Neural progenitor cell (in vitro differentiated cells): ENCODE measurements at regions not wholly inside any gene's neighbourhood (a gene's known extent, or its start where the extent isn't known, plus 50 kb on each side); places are given as distances from the start of the nearest gene placed in this dataset.
"Not testable (repeated sequence)": the region's sequence is repeated elsewhere in the genome, so short reads cannot be mapped to it uniquely, and the experiment has no call there.

Experiments
- DNase-seq: peaks from one replicate; pipeline ENCODE4 v3.0.0-alpha.2; 2016; ENCODE audit warnings: low spot score
- H2AFZ ChIP-seq: fragments of 200-600 bp; sonication (generic); replicated peaks from 2 replicates; pipeline ENCODE4 v1.6.1; 2016; ENCODE audit warnings: antibody characterized with exemption
- H3F3A ChIP-seq: fragments of 200-600 bp; sonication (generic); 2 replicates; pipeline ENCODE4 v1.6.1; 2016; ENCODE audit warnings: antibody characterized with exemption, low read depth
- H3K27ac ChIP-seq: fragments of 200-600 bp; sonication (generic); 2 replicates; pipeline ENCODE4 v1.5.1; 2016; ENCODE audit warnings: mild to moderate bottlenecking
- H3K27me3 ChIP-seq: fragments of 200-600 bp; sonication (generic); 2 replicates; pipeline ENCODE4 v1.6.1; 2016; ENCODE audit warnings: mild to moderate bottlenecking, moderate library complexity
- H3K36me3 ChIP-seq: fragments of 200-600 bp; sonication (generic); 2 replicates; pipeline ENCODE4 v1.5.1; 2016
- H3K4me1 ChIP-seq: fragments of 200-600 bp; sonication (generic); 2 replicates; pipeline ENCODE4 v1.6.1; 2016; ENCODE audit warnings: mixed run types
- H3K4me2 ChIP-seq: fragments of 200-600 bp; sonication (generic); 2 replicates; pipeline ENCODE4 v1.6.1; 2016
- H3K4me3 ChIP-seq: fragments of 200-600 bp; sonication (generic); 2 replicates; pipeline ENCODE4 v1.5.1; 2016
- H3K79me2 ChIP-seq: fragments of 200-600 bp; sonication (generic); 2 replicates; pipeline ENCODE4 v1.6.1; 2016; ENCODE audit warnings: low read depth
- H3K9ac ChIP-seq: fragments of 200-600 bp; sonication (generic); 2 replicates; pipeline ENCODE4 v1.6.1; 2016
- H3K9me3 ChIP-seq: fragments of 200-600 bp; sonication (generic); 2 replicates; pipeline ENCODE4 v1.5.1; 2016; ENCODE audit warnings: low read depth
- H4K20me1 ChIP-seq: fragments of 200-600 bp; sonication (generic); 2 replicates; pipeline ENCODE4 v1.6.1; 2016; ENCODE audit warnings: low read depth
- H3K27ac Mint-ChIP-seq: 3 replicates; pipeline ENCODE4 v1.8.0; 2021; ENCODE audit warnings: mixed read lengths
- H3K27me3 Mint-ChIP-seq: 2 replicates; pipeline ENCODE4 v1.8.0; 2022; ENCODE audit warnings: low read depth, mild to moderate bottlenecking, inconsistent platforms, moderate library complexity, mixed read lengths; ENCODE audit not compliant: insufficient read depth
- H3K36me3 Mint-ChIP-seq: 3 replicates; pipeline ENCODE4 v1.8.0; 2021; ENCODE audit warnings: mixed read lengths
- H3K4me1 Mint-ChIP-seq: 3 replicates; pipeline ENCODE4 v1.8.0; 2021; ENCODE audit warnings: mixed read lengths
- H3K4me3 Mint-ChIP-seq: 3 replicates; pipeline ENCODE4 v1.8.0; 2021; ENCODE audit warnings: mild to moderate bottlenecking, moderate library complexity, mixed read lengths
- H3K9me3 Mint-ChIP-seq: 3 replicates; pipeline ENCODE4 v1.8.0; 2020; ENCODE audit warnings: mixed read lengths
- CTCF ChIP-seq: fragments of 200-600 bp; sonication (generic); IDR thresholded peaks from 2 replicates; pipeline ENCODE4 v1.5.1; 2017; ENCODE audit warnings: antibody characterized with exemption, mild to moderate bottlenecking
- EZH2 ChIP-seq: fragments of 200-600 bp; sonication (generic); IDR thresholded peaks from 2 replicates; pipeline ENCODE4 v1.6.1; 2017; ENCODE audit warnings: antibody characterized with exemption, mild to moderate bottlenecking, moderate library complexity
- EZH2phosphoT487 ChIP-seq: fragments of 200-600 bp; sonication (generic); IDR thresholded peaks from 2 replicates; pipeline ENCODE4 v1.6.1; 2017; ENCODE audit warnings: antibody characterized with exemption

GRCh38 chr12:107377596-107378385, 284.4 kb upstream of the CRY1 start:
- Mint-ChIP-seq H3K36me3 (no peaks in the 10 kb centered on the region), H3K4me1 (peaks cover 27% of the 10 kb centered on the region), H3K27me3 (peaks cover 5% of the 10 kb centered on the region), H3K9me3 (peaks cover 3% of the 10 kb centered on the region), H3K4me3 (peak overlapping the region; percentile 49), H3K27ac (no peak overlapping the region)
- H3K27me3 ChIP-seq: no peaks in the 10 kb centered on the region
- no peaks in the 10 kb centered on the region for H3F3A ChIP-seq
- no peak for TF ChIP-seq EZH2phosphoT487
- no peak for TF ChIP-seq CTCF
- no peak for TF ChIP-seq EZH2
- H3K4me2 ChIP-seq: no peak overlapping the region
- no peak overlapping the region for H3K4me3 ChIP-seq
- H3K4me1 ChIP-seq: peaks cover 9% of the 10 kb centered on the region
- H3K79me2 ChIP-seq: no peaks in the 10 kb centered on the region
- no peaks in the 10 kb centered on the region for H3K36me3 ChIP-seq
- no peak overlapping the region for H3K9ac ChIP-seq
- no peak overlapping the region for H3K27ac ChIP-seq
- DNase-seq: no peak
- no peak overlapping the region for H2AFZ ChIP-seq
- H4K20me1 ChIP-seq: no peaks in the 10 kb centered on the region
- H3K9me3 ChIP-seq: no peaks in the 10 kb centered on the region

GRCh38 chr12:107378609-107379008, 285.3 kb upstream of the CRY1 start:
- no peaks in the 10 kb centered on the region for H3K27me3 ChIP-seq
- no peak overlapping the region for H3K9ac ChIP-seq
- H2AFZ ChIP-seq: no peak overlapping the region
- no peaks in the 10 kb centered on the region for H4K20me1 ChIP-seq
- no peaks in the 10 kb centered on the region for H3K36me3 Mint-ChIP-seq
- H3K9me3 ChIP-seq: no peaks in the 10 kb centered on the region
- H3K27ac ChIP-seq: no peak overlapping the region
- no peak overlapping the region for H3K4me2 ChIP-seq
- no peak overlapping the region for H3K4me3 Mint-ChIP-seq
- H3K27me3 Mint-ChIP-seq: peaks cover 5% of the 10 kb centered on the region
- TF ChIP-seq EZH2phosphoT487 (no peak), EZH2 (no peak), CTCF (no peak)
- no peaks in the 10 kb centered on the region for H3K79me2 ChIP-seq
- no peak overlapping the region for H3K27ac Mint-ChIP-seq
- H3K9me3 Mint-ChIP-seq: peaks cover 3% of the 10 kb centered on the region
- H3K36me3 ChIP-seq: no peaks in the 10 kb centered on the region
- peaks cover 27% of the 10 kb centered on the region for H3K4me1 Mint-ChIP-seq
- H3K4me3 ChIP-seq: no peak overlapping the region
- DNase-seq: no peak
- no peaks in the 10 kb centered on the region for H3F3A ChIP-seq
- peaks cover 9% of the 10 kb centered on the region for H3K4me1 ChIP-seq

- not testable (repeated sequence) for H3K27ac Mint-ChIP-seq
- H3K4me1 Mint-ChIP-seq: peaks cover 22% of the 10 kb centered on the region
Observed at GRCh38 chr12:107379142-107379851, 285.9 kb upstream of the CRY1 start.

More at GRCh38 chr12:107379142-107379851, 285.9 kb upstream of the CRY1 start:
- H3K27me3 Mint-ChIP-seq, H3K9me3 Mint-ChIP-seq, H4K20me1 ChIP-seq, H3K27me3 ChIP-seq, H3K36me3 ChIP-seq, H3K4me3 ChIP-seq, H2AFZ ChIP-seq, H3F3A ChIP-seq, DNase-seq, H3K36me3 Mint-ChIP-seq, H3K4me3 Mint-ChIP-seq, H3K9ac ChIP-seq, H3K4me2 ChIP-seq, H3K27ac ChIP-seq, H3K9me3 ChIP-seq, H3K4me1 ChIP-seq, H3K79me2 ChIP-seq: not testable (repeated sequence)
